ENCODE measurements at regions not wholly inside any gene's neighbourhood (a gene's known extent, or its start where the extent isn't known, plus 50 kb on each side); places are given as distances from the start of the nearest gene placed in this dataset.

- no peaks in the 10 kb centered on the region for H3K27me3 ChIP-seq (ENCODE audit: control insufficient read depth in 1 of 2, insufficient read depth in 2 of 2, low read length in 2 of 2)
These were observed 614.4 kb downstream of the CDH11 start for GRCh38 chr16:64507240-64508024.

GRCh38 chr16:64499211-64499610 is 622.7 kb downstream of the CDH11 start:
- intact Hi-C loops (cut with DNase I, micrococcal nuclease) = no loop called here
- no peaks in the 10 kb centered on the region for H3K4me1 ChIP-seq (ENCODE audit: insufficient read depth, low read length)
- ATAC-seq (ENCODE audit: poor library complexity) (no peak), DNase-seq (no peak)
- no peak overlapping the region for H3K27ac Mint-ChIP-seq
- H3K27ac ChIP-seq (ENCODE audit: low read depth in 1 of 2, low read length in 2 of 2) = no peak overlapping the region
- H3K36me3 Mint-ChIP-seq (ENCODE audit: low read depth) = no peaks in the 10 kb centered on the region
- H3K4me3 ChIP-seq (ENCODE audit: low read length) = no peak overlapping the region
- H3K27me3 ChIP-seq (ENCODE audit: control insufficient read depth in 1 of 2, insufficient read depth in 2 of 2, low read length in 2 of 2) = no peaks in the 10 kb centered on the region
- POLR2A ChIA-PET = no interaction called here
- H3K27me3 Mint-ChIP-seq = no peaks in the 10 kb centered on the region
- H3K9me3 Mint-ChIP-seq = peaks cover 16% of the 10 kb centered on the region
- TF ChIP-seq CTCF (IDR thresholded peaks at IDR 0.05) = no peak
- no peaks in the 10 kb centered on the region for H3K4me1 Mint-ChIP-seq (ENCODE audit: low read depth)
- CTCF ChIA-PET = no interaction called here
- H3K36me3 ChIP-seq (ENCODE audit: insufficient read depth, low read length) = no peaks in the 10 kb centered on the region
- peaks cover 0 to 4% of the 10 kb centered on the region in 2 experiments for H3K9me3 ChIP-seq (ENCODE audit: control insufficient read depth in 1 of 2, insufficient read depth in 1 of 2, low read length in 2 of 2)
- no peak overlapping the region for H3K4me3 Mint-ChIP-seq

More at GRCh38 chr16:64507240-64508024, 614.4 kb downstream of the CDH11 start:
- H3K4me1 Mint-ChIP-seq (ENCODE audit: low read depth) = no peaks in the 10 kb centered on the region
- DNase-seq = no peak
- no peaks in the 10 kb centered on the region for H3K27me3 Mint-ChIP-seq
- no peak overlapping the region for H3K27ac Mint-ChIP-seq
- POLR2A ChIA-PET = no interaction called here
- ATAC-seq (ENCODE audit: poor library complexity) = no peak
- intact Hi-C loops (cut with DNase I, micrococcal nuclease) = no loop called here
- Histone ChIP-seq H3K4me1 (ENCODE audit: insufficient read depth, low read length) (no peaks in the 10 kb centered on the region), H3K4me3 (ENCODE audit: low read length) (no peak overlapping the region), H3K9me3 (ENCODE audit: control insufficient read depth in 1 of 2, insufficient read depth in 1 of 2, low read length in 2 of 2) (peaks cover 9% of the 10 kb centered on the region in 2 experiments), H3K36me3 (ENCODE audit: insufficient read depth, low read length) (no peaks in the 10 kb centered on the region), H3K27ac (ENCODE audit: low read depth in 1 of 2, low read length in 2 of 2) (no peak overlapping the region)
- H3K9me3 Mint-ChIP-seq = peaks cover 7% of the 10 kb centered on the region
- no peaks in the 10 kb centered on the region for H3K36me3 Mint-ChIP-seq (ENCODE audit: low read depth)
- CTCF ChIA-PET = no interaction called here
- no peak overlapping the region for H3K4me3 Mint-ChIP-seq
- no peak for TF ChIP-seq CTCF (IDR thresholded peaks at IDR 0.05)

- Mint-ChIP-seq H3K27ac (no peak overlapping the region), H3K27me3 (no peaks in the 10 kb centered on the region), H3K4me3 (no peak overlapping the region), H3K9me3 (peaks cover 16% of the 10 kb centered on the region), H3K36me3 (ENCODE audit: low read depth) (no peaks in the 10 kb centered on the region), H3K4me1 (ENCODE audit: low read depth) (no peaks in the 10 kb centered on the region)
- intact Hi-C loops (cut with DNase I, micrococcal nuclease) = no loop called here
- DNase-seq (no peak), ATAC-seq (ENCODE audit: poor library complexity) (no peak)
- ChIA-PET POLR2A (no interaction called here), CTCF (no interaction called here)
- Histone ChIP-seq H3K9me3 (ENCODE audit: control insufficient read depth in 1 of 2, insufficient read depth in 1 of 2, low read length in 2 of 2) (peaks cover 0 to 9% of the 10 kb centered on the region in 2 experiments), H3K4me1 (ENCODE audit: insufficient read depth, low read length) (no peaks in the 10 kb centered on the region), H3K27me3 (ENCODE audit: control insufficient read depth in 1 of 2, insufficient read depth in 2 of 2, low read length in 2 of 2) (no peaks in the 10 kb centered on the region), H3K36me3 (ENCODE audit: insufficient read depth, low read length) (no peaks in the 10 kb centered on the region), H3K4me3 (ENCODE audit: low read length) (no peak overlapping the region), H3K27ac (ENCODE audit: low read depth in 1 of 2, low read length in 2 of 2) (no peak overlapping the region)
- no peak for TF ChIP-seq CTCF (IDR thresholded peaks at IDR 0.05)
These were observed 623.5 kb downstream of the CDH11 start for GRCh38 chr16:64498363-64498762.

All from CD4-positive, alpha-beta T cell (primary cell).